ENCODE measurements at regions not wholly inside any gene's neighbourhood (a gene's known extent, or its start where the extent isn't known, plus 50 kb on each side); places are given as distances from the start of the nearest gene placed in this dataset.

DNA sequence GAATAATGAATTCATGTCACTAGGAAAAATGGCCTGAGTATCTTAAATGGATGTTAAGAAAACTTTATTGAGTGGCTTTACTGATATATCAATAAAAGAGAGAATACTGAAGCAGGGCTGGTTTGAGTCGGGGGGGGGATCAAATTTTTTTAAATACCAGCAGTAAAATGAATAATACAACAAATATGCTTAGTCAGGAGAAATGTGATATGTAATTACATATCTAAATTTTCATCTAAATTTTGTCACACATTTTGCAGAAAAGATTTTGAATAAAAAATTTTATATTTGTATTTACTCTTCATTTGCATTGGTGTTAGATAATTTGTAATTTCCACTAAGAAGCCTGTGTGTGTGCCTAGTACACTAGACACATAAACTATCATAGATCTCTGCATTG is 2300.2 kb downstream of the MRPL39 start:
- WGBS, 2 donors, result 0 to 30% methylated on average over 1 of the region's 1 CpG
- Histone ChIP-seq H3K4me3 (no peak overlapping the region), H3K4me1 (no peaks in the 10 kb centered on the region), H3K9me3 (no peaks in the 10 kb centered on the region), H3K36me3 (no peaks in the 10 kb centered on the region), H3K27ac (no peak overlapping the region), H3K27me3 (no peaks in the 10 kb centered on the region)
- TF ChIP-seq, protein P1, sequence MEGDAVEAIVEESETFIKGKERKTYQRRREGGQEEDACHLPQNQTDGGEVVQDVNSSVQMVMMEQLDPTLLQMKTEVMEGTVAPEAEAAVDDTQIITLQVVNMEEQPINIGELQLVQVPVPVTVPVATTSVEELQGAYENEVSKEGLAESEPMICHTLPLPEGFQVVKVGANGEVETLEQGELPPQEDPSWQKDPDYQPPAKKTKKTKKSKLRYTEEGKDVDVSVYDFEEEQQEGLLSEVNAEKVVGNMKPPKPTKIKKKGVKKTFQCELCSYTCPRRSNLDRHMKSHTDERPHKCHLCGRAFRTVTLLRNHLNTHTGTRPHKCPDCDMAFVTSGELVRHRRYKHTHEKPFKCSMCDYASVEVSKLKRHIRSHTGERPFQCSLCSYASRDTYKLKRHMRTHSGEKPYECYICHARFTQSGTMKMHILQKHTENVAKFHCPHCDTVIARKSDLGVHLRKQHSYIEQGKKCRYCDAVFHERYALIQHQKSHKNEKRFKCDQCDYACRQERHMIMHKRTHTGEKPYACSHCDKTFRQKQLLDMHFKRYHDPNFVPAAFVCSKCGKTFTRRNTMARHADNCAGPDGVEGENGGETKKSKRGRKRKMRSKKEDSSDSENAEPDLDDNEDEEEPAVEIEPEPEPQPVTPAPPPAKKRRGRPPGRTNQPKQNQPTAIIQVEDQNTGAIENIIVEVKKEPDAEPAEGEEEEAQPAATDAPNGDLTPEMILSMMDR (IDR thresholded peaks at IDR 0.05), result no peak
- DNase-seq (no peak), FAIRE-seq (no peak), ATAC-seq (no peak)
- intact Hi-C loops (cut with DNase I), result no loop called here

- intact Hi-C loops (cut with DNase I), result no loop called here
- Histone ChIP-seq H3K4me3 (no peak overlapping the region), H3K4me1 (no peaks in the 10 kb centered on the region), H3K36me3 (no peaks in the 10 kb centered on the region), H3K9me3 (no peaks in the 10 kb centered on the region), H3K27me3 (no peaks in the 10 kb centered on the region), H3K27ac (no peak overlapping the region)
- WGBS, 2 donors, result 51 to 61% methylated on average over 3 of the region's 3 CpGs
- ATAC-seq (no peak), DNase-seq (no peak), FAIRE-seq (no peak)
- TF ChIP-seq, protein P1 (IDR thresholded peaks at IDR 0.05), result no peak
Observed at GRCh38 chr21:23292292-23292691, 2294.1 kb downstream of the NCAM2 start.

GRCh38 chr21:23281917-23282316 is 2283.7 kb downstream of the NCAM2 start:
- intact Hi-C loops (cut with DNase I), result no loop called here
- 46 to 61% methylated on average over 2 of the region's 2 CpGs for WGBS, 2 donors

GRCh38 chr21:23249760-23250159 is 2251.6 kb downstream of the NCAM2 start:
- ATAC-seq, result no peak
- 19 to 26% methylated on average over 1 of the region's 1 CpG for WGBS, 2 donors
- intact Hi-C loops (cut with DNase I), result no loop called here

More at GRCh38 chr21:23281917-23282316, 2283.7 kb downstream of the NCAM2 start:
- H3K36me3 ChIP-seq, result no peaks in the 10 kb centered on the region
- TF ChIP-seq, protein P1 (IDR thresholded peaks at IDR 0.05), result no peak
- no peaks in the 10 kb centered on the region for H3K9me3 ChIP-seq
- H3K4me1 ChIP-seq, result no peaks in the 10 kb centered on the region
- ATAC-seq (no peak), DNase-seq (no peak), FAIRE-seq (no peak)
- H3K27me3 ChIP-seq, result no peaks in the 10 kb centered on the region
- H3K4me3 ChIP-seq, result no peak overlapping the region
- no peak overlapping the region for H3K27ac ChIP-seq

DNA sequence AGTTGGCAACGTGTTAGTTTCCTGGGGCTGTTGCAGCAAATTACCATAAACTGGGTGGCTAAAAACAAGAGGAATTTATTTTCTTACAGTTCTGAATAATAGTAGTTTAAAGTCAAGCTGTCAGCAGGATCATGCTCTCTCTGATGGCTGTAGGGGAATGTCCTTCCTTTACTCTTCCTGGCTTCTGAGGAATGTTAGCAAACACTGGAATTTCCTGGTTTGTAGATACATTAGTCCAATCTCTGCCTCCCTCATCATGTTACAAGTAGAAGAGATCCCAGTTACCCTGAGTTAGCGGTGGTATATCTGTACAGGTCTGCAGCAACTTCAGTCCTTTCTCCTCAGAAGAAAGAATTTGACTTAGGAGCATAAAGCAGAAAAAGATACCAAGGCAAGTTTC is 2249.1 kb downstream of the NCAM2 start:
- ATAC-seq (no peak), FAIRE-seq (no peak), DNase-seq (no peak)
- TF ChIP-seq, protein P1 (IDR thresholded peaks at IDR 0.05), result no peak
- no peak overlapping the region for H3K4me3 ChIP-seq
- H3K9me3 ChIP-seq, result no peaks in the 10 kb centered on the region
- no peaks in the 10 kb centered on the region for H3K36me3 ChIP-seq
- WGBS, 2 donors, result 31 to 42% methylated on average over 2 of the region's 2 CpGs
- no peaks in the 10 kb centered on the region for H3K27me3 ChIP-seq
- no peaks in the 10 kb centered on the region for H3K4me1 ChIP-seq
- intact Hi-C loops (cut with DNase I), result no loop called here
- no peak overlapping the region for H3K27ac ChIP-seq

More at GRCh38 chr21:23249760-23250159, 2251.6 kb downstream of the NCAM2 start:
- no peaks in the 10 kb centered on the region for H3K36me3 ChIP-seq
- no peaks in the 10 kb centered on the region for H3K4me1 ChIP-seq
- TF ChIP-seq, protein P1 (IDR thresholded peaks at IDR 0.05), result no peak
- no peaks in the 10 kb centered on the region for H3K9me3 ChIP-seq
- H3K27me3 ChIP-seq, result no peaks in the 10 kb centered on the region
- no peak for DNase-seq
- H3K27ac ChIP-seq, result no peak overlapping the region
- H3K4me3 ChIP-seq, result no peak overlapping the region
- FAIRE-seq, result no peak

Data from pancreas (tissue), 10 donors.